RWPE1 (cell line): ENCODE measurements at regions not wholly inside any gene's neighbourhood (a gene's known extent, or its start where the extent isn't known, plus 50 kb on each side); places are given as distances from the start of the nearest gene placed in this dataset.
A peak's percentile ranks its signal among the peaks of the same experiment; 100 is the strongest.

Experiments used
- CTCF ChIA-PET: fragments of 350-600 bp; sonication (Branson Sonifier 250); formaldehyde crosslinking; extraction: SDS; loops from one replicate; lab custom pipeline; 2021; lab: Yijun Ruan, JAX
- POLR2A ChIA-PET: fragments of 400-600 bp; formaldehyde crosslinking; extraction: SDS; loops from one replicate; lab custom pipeline; 2020; ENCODE audit warnings: antibody characterized with exemption; ENCODE audit not compliant: low non-redundant PET; lab: Yijun Ruan, JAX
- DNase-seq: peaks from one replicate; pipeline ENCODE4 v3.0.0; 2012; ENCODE audit warnings: low spot score
- H3K27ac ChIP-seq: fragments of 450-650 bp; 2 replicates; pipeline ENCODE4 v1.5.1; 2017
- TF ChIP-seq, protein P1 (sequence below): fragments of 450-650 bp; conservative IDR thresholded peaks from 2 replicates; pipeline ENCODE4 v1.5.1; 2017; ENCODE audit warnings: low read depth, mild to moderate bottlenecking

GRCh38 chrX:110941906-110942305 lies 146.3 kb upstream of the CHRDL1 start:
- CTCF ChIA-PET = no interaction called here

DNA sequence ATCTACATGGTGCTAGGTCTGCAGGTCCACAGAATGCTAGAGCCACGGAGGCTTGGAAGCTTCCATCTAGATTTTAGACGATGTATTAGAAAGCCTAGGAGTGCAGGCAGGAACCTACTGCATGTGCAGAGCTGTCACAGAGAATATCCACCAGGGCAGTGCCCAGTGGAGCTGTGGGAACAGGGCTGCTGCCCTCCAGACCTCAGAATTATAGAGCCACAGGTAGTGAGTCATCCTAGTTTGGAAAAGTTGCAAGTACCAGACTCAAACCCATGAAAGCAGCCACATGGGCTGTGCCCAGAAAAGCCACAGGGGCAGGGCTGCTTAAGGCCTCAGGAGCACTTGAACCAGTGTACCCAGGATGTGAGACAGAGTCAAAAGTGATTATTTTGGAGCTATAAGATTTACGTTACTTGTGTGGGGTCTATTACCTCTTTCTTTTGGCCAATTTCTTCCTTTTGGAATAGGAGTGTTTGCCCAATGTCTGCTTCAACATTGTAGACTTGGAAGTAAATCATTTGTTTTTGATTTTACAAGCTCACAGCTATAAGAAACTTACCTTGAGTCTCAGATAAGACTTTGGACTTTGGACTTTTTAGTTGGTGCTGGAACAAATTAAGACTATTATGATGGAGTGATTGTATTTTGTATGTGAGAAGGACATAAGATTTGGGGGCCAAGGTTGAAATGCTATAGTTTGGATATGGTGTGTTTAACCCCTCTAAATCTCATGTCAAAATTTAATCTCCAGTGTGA lies 143.5 kb upstream of the CHRDL1 start:
- TF ChIP-seq, protein P1, sequence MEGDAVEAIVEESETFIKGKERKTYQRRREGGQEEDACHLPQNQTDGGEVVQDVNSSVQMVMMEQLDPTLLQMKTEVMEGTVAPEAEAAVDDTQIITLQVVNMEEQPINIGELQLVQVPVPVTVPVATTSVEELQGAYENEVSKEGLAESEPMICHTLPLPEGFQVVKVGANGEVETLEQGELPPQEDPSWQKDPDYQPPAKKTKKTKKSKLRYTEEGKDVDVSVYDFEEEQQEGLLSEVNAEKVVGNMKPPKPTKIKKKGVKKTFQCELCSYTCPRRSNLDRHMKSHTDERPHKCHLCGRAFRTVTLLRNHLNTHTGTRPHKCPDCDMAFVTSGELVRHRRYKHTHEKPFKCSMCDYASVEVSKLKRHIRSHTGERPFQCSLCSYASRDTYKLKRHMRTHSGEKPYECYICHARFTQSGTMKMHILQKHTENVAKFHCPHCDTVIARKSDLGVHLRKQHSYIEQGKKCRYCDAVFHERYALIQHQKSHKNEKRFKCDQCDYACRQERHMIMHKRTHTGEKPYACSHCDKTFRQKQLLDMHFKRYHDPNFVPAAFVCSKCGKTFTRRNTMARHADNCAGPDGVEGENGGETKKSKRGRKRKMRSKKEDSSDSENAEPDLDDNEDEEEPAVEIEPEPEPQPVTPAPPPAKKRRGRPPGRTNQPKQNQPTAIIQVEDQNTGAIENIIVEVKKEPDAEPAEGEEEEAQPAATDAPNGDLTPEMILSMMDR = no peak
- CTCF ChIA-PET = no interaction called here
- H3K27ac ChIP-seq = no peak overlapping the region
- no peak for DNase-seq
- POLR2A ChIA-PET = no interaction called here

More at GRCh38 chrX:110941906-110942305, 146.3 kb upstream of the CHRDL1 start:
- POLR2A ChIA-PET = no interaction called here
- no peak for DNase-seq
- H3K27ac ChIP-seq = no peak overlapping the region
- TF ChIP-seq, protein P1 = no peak

- no peak overlapping the region for H3K27ac ChIP-seq
- POLR2A ChIA-PET = no interaction called here
- DNase-seq = no peak
- CTCF ChIA-PET = no interaction called here
- TF ChIP-seq, protein P1 = no peak
These were observed 129.3 kb upstream of the CHRDL1 start for GRCh38 chrX:110924871-110925270.

DNA sequence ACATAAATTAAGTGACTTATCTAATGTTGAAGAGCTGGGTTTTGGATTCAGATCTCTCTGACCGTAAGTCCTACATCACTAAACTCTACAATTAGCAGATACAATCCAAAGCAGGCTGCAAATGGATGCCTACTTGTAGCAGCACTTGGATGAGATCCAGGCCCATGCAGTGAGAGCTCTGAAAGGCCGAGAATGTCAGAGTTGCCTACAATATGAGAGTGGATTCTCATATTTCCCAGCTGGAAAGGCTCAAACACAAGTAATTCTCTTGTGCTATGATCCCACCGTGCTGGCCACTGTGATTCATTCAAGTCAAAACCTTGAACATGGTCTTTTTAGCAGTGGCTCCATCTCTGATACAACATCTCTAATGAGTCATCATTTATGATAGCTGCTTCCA lies 125.4 kb upstream of the CHRDL1 start:
- no peak for DNase-seq
- POLR2A ChIA-PET = no interaction called here
- H3K27ac ChIP-seq = no peak overlapping the region
- CTCF ChIA-PET = no interaction called here
- TF ChIP-seq, protein P1 = no peak

DNA sequence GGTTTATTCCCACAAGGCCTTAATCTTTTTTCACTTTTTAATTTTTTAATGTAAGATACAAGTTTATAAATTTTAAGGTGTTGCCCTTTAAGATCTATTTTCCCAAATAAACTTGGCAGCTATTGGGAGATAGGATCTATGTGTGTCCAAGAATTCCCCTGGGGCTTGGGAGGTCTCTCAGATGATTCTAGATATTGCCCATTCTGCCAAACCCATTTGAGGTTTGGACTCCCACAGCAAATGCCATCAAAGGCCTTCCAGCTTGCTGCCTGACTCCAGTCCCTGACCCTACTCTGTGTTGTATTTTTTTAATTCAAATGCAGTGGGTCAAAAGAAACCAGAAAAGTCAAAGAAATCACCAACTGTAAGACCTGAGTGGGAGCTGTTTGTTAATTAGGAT lies 120.0 kb upstream of the CHRDL1 start:
- CTCF ChIA-PET = no interaction called here
- H3K27ac ChIP-seq = no peak overlapping the region
- TF ChIP-seq, protein P1 = no peak
- POLR2A ChIA-PET = no interaction called here
- DNase-seq = no peak

DNA sequence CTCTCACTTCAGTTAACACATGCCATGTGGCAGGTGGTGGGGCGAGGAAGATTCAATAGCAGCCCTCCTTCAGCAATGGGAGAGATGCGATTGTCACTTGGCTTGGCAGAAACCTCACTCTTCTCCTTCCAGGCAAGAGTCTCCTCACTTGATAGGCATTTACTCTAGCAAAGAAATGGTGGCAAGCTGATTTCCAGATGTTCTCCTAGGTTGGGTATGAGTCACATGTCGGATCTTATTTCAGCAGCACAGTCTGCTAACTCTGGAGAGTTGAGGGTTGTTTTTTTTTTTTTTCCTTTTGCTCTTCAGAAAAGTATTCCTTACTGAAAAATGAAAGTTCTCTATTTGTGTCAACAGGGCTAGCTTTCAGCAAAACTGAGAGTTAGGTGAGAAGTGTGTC lies 119.5 kb upstream of the CHRDL1 start:
- DNase-seq = peak; percentile 20
- ChIA-PET CTCF (no interaction called here), POLR2A (no interaction called here)
- TF ChIP-seq, protein P1 = no peak
- H3K27ac ChIP-seq = no peak overlapping the region
